ENCODE measurements at regions not wholly inside any gene's neighbourhood (a gene's known extent, or its start where the extent isn't known, plus 50 kb on each side); places are given as distances from the start of the nearest gene placed in this dataset.

GRCh38 chr14:85235868-85236267 is 294.1 kb upstream of the FLRT2 start:
- H3K27me3 ChIP-seq, result no peaks in the 10 kb centered on the region
- H4K20me1 ChIP-seq, result no peaks in the 10 kb centered on the region
- no peak overlapping the region for H3K27ac ChIP-seq
- H3K9me3 ChIP-seq (replicated peaks in 1 of 11), result peaks cover 0 to 3% (median 0%) of the 10 kb centered on the region in 11 experiments; a peak in 3 of 22 replicates
- no peaks in the 10 kb centered on the region for H3K36me3 ChIP-seq
- no peak overlapping the region for H3K9ac ChIP-seq
- no peak overlapping the region for H3K4me3 ChIP-seq
- no peak for TF ChIP-seq Cebpa-rat (IDR thresholded peaks at IDR 0.05)
- peaks cover 0 to 8% (median 0%) of the 10 kb centered on the region in 10 experiments; a peak in 5 of 20 replicates for H3K4me1 ChIP-seq
- H3K4me2 ChIP-seq, result no peak overlapping the region

- no peak for TF ChIP-seq Cebpa-rat (IDR thresholded peaks at IDR 0.05)
- H3K9ac ChIP-seq, result no peak overlapping the region
- H3K4me3 ChIP-seq, result no peak overlapping the region
- no peaks in the 10 kb centered on the region for H3K36me3 ChIP-seq
- H3K27ac ChIP-seq, result no peak overlapping the region
- H3K27me3 ChIP-seq, result no peaks in the 10 kb centered on the region
- no peaks in the 10 kb centered on the region for H4K20me1 ChIP-seq
- H3K4me2 ChIP-seq, result no peak overlapping the region
- H3K9me3 ChIP-seq (replicated peaks in 1 of 11), result no peaks in the 10 kb centered on the region
- H3K4me1 ChIP-seq, result peaks cover 0 to 8% (median 0%) of the 10 kb centered on the region in 10 experiments; a peak in 5 of 20 replicates
Observed at GRCh38 chr14:85236296-85236695, 293.6 kb upstream of the FLRT2 start.

GRCh38 chr14:85239791-85240190 is 290.2 kb upstream of the FLRT2 start:
- H3K4me1 ChIP-seq, result peaks cover 0 to 8% (median 0%) of the 10 kb centered on the region in 10 experiments; a peak in 5 of 20 replicates
- no peaks in the 10 kb centered on the region for H3K27me3 ChIP-seq
- TF ChIP-seq Cebpa-rat (IDR thresholded peaks at IDR 0.05), result no peak
- H3K27ac ChIP-seq, result 0 out of 22 replicates have a peak overlapping the region, but pooled peaks of 2 of the 11 experiments have one; percentile 6 to 7
- H3K9me3 ChIP-seq (replicated peaks in 1 of 11), result no peaks in the 10 kb centered on the region
- H3K9ac ChIP-seq, result no peak overlapping the region
- H4K20me1 ChIP-seq, result no peaks in the 10 kb centered on the region
- H3K4me3 ChIP-seq, result no peak overlapping the region
- H3K4me2 ChIP-seq, result peak overlapping the region in 2 of 11 experiments; percentile 31 to 44; a peak in 3 of 22 replicates
- no peaks in the 10 kb centered on the region for H3K36me3 ChIP-seq

- TF ChIP-seq Cebpa-rat (IDR thresholded peaks at IDR 0.05), result no peak
- H3K9me3 ChIP-seq (replicated peaks in 1 of 11), result no peaks in the 10 kb centered on the region
- H4K20me1 ChIP-seq, result no peaks in the 10 kb centered on the region
- H3K4me3 ChIP-seq, result no peak overlapping the region
- H3K27me3 ChIP-seq, result no peaks in the 10 kb centered on the region
- no peak overlapping the region for H3K9ac ChIP-seq
- peaks cover 0 to 8% (median 0%) of the 10 kb centered on the region in 10 experiments; a peak in 5 of 20 replicates for H3K4me1 ChIP-seq
- H3K27ac ChIP-seq, result no peak overlapping the region
- H3K4me2 ChIP-seq, result no peak overlapping the region
- H3K36me3 ChIP-seq, result no peaks in the 10 kb centered on the region
Observed at GRCh38 chr14:85241022-85241855, 288.7 kb upstream of the FLRT2 start.

- Histone ChIP-seq H3K4me2 (no peak overlapping the region), H3K9ac (no peak overlapping the region), H4K20me1 (no peaks in the 10 kb centered on the region), H3K36me3 (no peaks in the 10 kb centered on the region), H3K4me1 (peaks cover 0 to 8% (median 0%) of the 10 kb centered on the region in 10 experiments; a peak in 5 of 20 replicates), H3K9me3 (replicated peaks in 1 of 11) (0 out of 22 replicates have a peak, but pooled peaks cover 0 to 2% (median 0%) of the 10 kb centered on the region in 11 experiments), H3K27ac (no peak overlapping the region), H3K4me3 (no peak overlapping the region), H3K27me3 (no peaks in the 10 kb centered on the region)
- no peak for TF ChIP-seq Cebpa-rat (IDR thresholded peaks at IDR 0.05)
Observed at GRCh38 chr14:85242666-85243065, 287.3 kb upstream of the FLRT2 start.

GRCh38 chr14:85243321-85243720 is 286.6 kb upstream of the FLRT2 start:
- no peak overlapping the region for H3K9ac ChIP-seq
- peaks cover 0 to 7% (median 0%) of the 10 kb centered on the region in 11 experiments; a peak in 2 of 22 replicates for H3K9me3 ChIP-seq (replicated peaks in 1 of 11)
- no peaks in the 10 kb centered on the region for H3K36me3 ChIP-seq
- no peak overlapping the region for H3K4me3 ChIP-seq
- H3K27ac ChIP-seq, result no peak overlapping the region
- H4K20me1 ChIP-seq, result no peaks in the 10 kb centered on the region
- H3K4me1 ChIP-seq, result peaks cover 0 to 8% (median 0%) of the 10 kb centered on the region in 10 experiments; a peak in 5 of 20 replicates
- no peak for TF ChIP-seq Cebpa-rat (IDR thresholded peaks at IDR 0.05)
- no peaks in the 10 kb centered on the region for H3K27me3 ChIP-seq
- H3K4me2 ChIP-seq, result no peak overlapping the region

GRCh38 chr14:85247071-85247470 is 282.9 kb upstream of the FLRT2 start:
- no peaks in the 10 kb centered on the region for H4K20me1 ChIP-seq
- no peak overlapping the region for H3K4me2 ChIP-seq
- H3K4me1 ChIP-seq, result no peaks in the 10 kb centered on the region
- no peak for TF ChIP-seq Cebpa-rat (IDR thresholded peaks at IDR 0.05)
- no peak overlapping the region for H3K9ac ChIP-seq
- no peak overlapping the region for H3K27ac ChIP-seq
- H3K36me3 ChIP-seq, result no peaks in the 10 kb centered on the region
- H3K27me3 ChIP-seq, result no peaks in the 10 kb centered on the region
- peaks cover 0 to 7% (median 0%) of the 10 kb centered on the region in 11 experiments; a peak in 2 of 22 replicates for H3K9me3 ChIP-seq (replicated peaks in 1 of 11)
- H3K4me3 ChIP-seq, result no peak overlapping the region

- peaks cover 0 to 7% (median 0%) of the 10 kb centered on the region in 11 experiments; a peak in 2 of 22 replicates for H3K9me3 ChIP-seq (replicated peaks in 1 of 11)
- no peaks in the 10 kb centered on the region for H3K4me1 ChIP-seq
- no peaks in the 10 kb centered on the region for H4K20me1 ChIP-seq
- no peak overlapping the region for H3K4me3 ChIP-seq
- no peak overlapping the region for H3K27ac ChIP-seq
- no peak for TF ChIP-seq Cebpa-rat (IDR thresholded peaks at IDR 0.05)
- H3K27me3 ChIP-seq, result no peaks in the 10 kb centered on the region
- H3K36me3 ChIP-seq, result no peaks in the 10 kb centered on the region
- no peak overlapping the region for H3K4me2 ChIP-seq
- no peak overlapping the region for H3K9ac ChIP-seq
Observed at GRCh38 chr14:85248881-85249635, 280.9 kb upstream of the FLRT2 start.

All from BLaER1 treated with 17β-estradiol and CSF1 and Interleukin-3, amounts not matched to agents 10 nM and 100 nM (cell line).